ENCODE measurements at regions not wholly inside any gene's neighbourhood (a gene's known extent, or its start where the extent isn't known, plus 50 kb on each side); places are given as distances from the start of the nearest gene placed in this dataset.

GRCh38 chr12:112599871-112600270 lies 181.1 kb downstream of the PTPN11 start:
- H3K27me3 ChIP-seq (ENCODE audit: low read depth, low read length), result peaks cover 14% of the 10 kb centered on the region

GRCh38 chr12:112602150-112602549 lies 183.4 kb downstream of the PTPN11 start:
- Histone ChIP-seq H3K36me3 (replicated peaks; ENCODE audit: low read depth, low read length) (no peaks in the 10 kb centered on the region), H3K4me1 (ENCODE audit: low read length) (no peaks in the 10 kb centered on the region), H3K9me3 (ENCODE audit: insufficient read depth, low read length) (no peaks in the 10 kb centered on the region), H3K79me2 (ENCODE audit: low read length) (no peaks in the 10 kb centered on the region), H2AFZ (ENCODE audit: low read depth, low read length) (no peak overlapping the region), H3K27ac (ENCODE audit: low read length) (no peak overlapping the region), H4K20me1 (ENCODE audit: insufficient read depth, low read length) (no peaks in the 10 kb centered on the region), H3K4me2 (ENCODE audit: low read length) (no peak overlapping the region), H3K9ac (ENCODE audit: low read length) (no peak overlapping the region), H3K27me3 (ENCODE audit: low read depth, low read length) (peaks cover 7% of the 10 kb centered on the region), H3K4me3 (ENCODE audit: low read length) (no peak overlapping the region)
- TF ChIP-seq EZH2phosphoT487 (IDR thresholded peaks at IDR 0.05; ENCODE audit: low read depth) (no peak), CTCF (IDR thresholded peaks at IDR 0.05; ENCODE audit: low read depth, low read length) (no peak)

More at GRCh38 chr12:112599871-112600270, 181.1 kb downstream of the PTPN11 start:
- TF ChIP-seq CTCF (IDR thresholded peaks at IDR 0.05; ENCODE audit: low read depth, low read length) (no peak), EZH2phosphoT487 (IDR thresholded peaks at IDR 0.05; ENCODE audit: low read depth) (no peak)
- Histone ChIP-seq H3K27ac (ENCODE audit: low read length) (no peak overlapping the region), H3K4me2 (ENCODE audit: low read length) (no peak overlapping the region), H3K9ac (ENCODE audit: low read length) (no peak overlapping the region), H3K4me3 (ENCODE audit: low read length) (no peak overlapping the region), H4K20me1 (ENCODE audit: insufficient read depth, low read length) (no peaks in the 10 kb centered on the region), H2AFZ (ENCODE audit: low read depth, low read length) (no peak overlapping the region), H3K4me1 (ENCODE audit: low read length) (no peaks in the 10 kb centered on the region), H3K79me2 (ENCODE audit: low read length) (no peaks in the 10 kb centered on the region), H3K36me3 (replicated peaks; ENCODE audit: low read depth, low read length) (no peaks in the 10 kb centered on the region), H3K9me3 (ENCODE audit: insufficient read depth, low read length) (no peaks in the 10 kb centered on the region)

GRCh38 chr12:112606611-112607365 lies 184.8 kb upstream of the RPH3A start:
- no peak overlapping the region for H3K4me3 ChIP-seq (ENCODE audit: low read length)
- no peaks in the 10 kb centered on the region for H3K36me3 ChIP-seq (replicated peaks; ENCODE audit: low read depth, low read length)
- H3K27ac ChIP-seq (ENCODE audit: low read length), result no peak overlapping the region
- H3K9ac ChIP-seq (ENCODE audit: low read length), result no peak overlapping the region
- H3K4me1 ChIP-seq (ENCODE audit: low read length), result no peaks in the 10 kb centered on the region
- no peaks in the 10 kb centered on the region for H3K9me3 ChIP-seq (ENCODE audit: insufficient read depth, low read length)
- peaks cover 7% of the 10 kb centered on the region for H3K27me3 ChIP-seq (ENCODE audit: low read depth, low read length)
- H3K79me2 ChIP-seq (ENCODE audit: low read length), result no peaks in the 10 kb centered on the region
- no peaks in the 10 kb centered on the region for H4K20me1 ChIP-seq (ENCODE audit: insufficient read depth, low read length)
- no peak overlapping the region for H2AFZ ChIP-seq (ENCODE audit: low read depth, low read length)
- TF ChIP-seq CTCF (IDR thresholded peaks at IDR 0.05; ENCODE audit: low read depth, low read length) (no peak), EZH2phosphoT487 (IDR thresholded peaks at IDR 0.05; ENCODE audit: low read depth) (no peak)
- no peak overlapping the region for H3K4me2 ChIP-seq (ENCODE audit: low read length)

GRCh38 chr12:112607427-112607826 lies 184.1 kb upstream of the RPH3A start:
- no peak overlapping the region for H3K27ac ChIP-seq (ENCODE audit: low read length)
- no peak overlapping the region for H2AFZ ChIP-seq (ENCODE audit: low read depth, low read length)
- H3K36me3 ChIP-seq (replicated peaks; ENCODE audit: low read depth, low read length), result no peaks in the 10 kb centered on the region
- no peaks in the 10 kb centered on the region for H4K20me1 ChIP-seq (ENCODE audit: insufficient read depth, low read length)
- H3K4me1 ChIP-seq (ENCODE audit: low read length), result no peaks in the 10 kb centered on the region
- no peak for TF ChIP-seq EZH2phosphoT487 (IDR thresholded peaks at IDR 0.05; ENCODE audit: low read depth)
- TF ChIP-seq CTCF (IDR thresholded peaks at IDR 0.05; ENCODE audit: low read depth, low read length), result no peak
- H3K9me3 ChIP-seq (ENCODE audit: insufficient read depth, low read length), result no peaks in the 10 kb centered on the region
- H3K27me3 ChIP-seq (ENCODE audit: low read depth, low read length), result peaks cover 7% of the 10 kb centered on the region
- H3K79me2 ChIP-seq (ENCODE audit: low read length), result no peaks in the 10 kb centered on the region
- H3K9ac ChIP-seq (ENCODE audit: low read length), result no peak overlapping the region
- H3K4me2 ChIP-seq (ENCODE audit: low read length), result no peak overlapping the region
- no peak overlapping the region for H3K4me3 ChIP-seq (ENCODE audit: low read length)
